Fibroblast of lung (primary cell): ENCODE measurements at regions not wholly inside any gene's neighbourhood (a gene's known extent, or its start where the extent isn't known, plus 50 kb on each side); places are given as distances from the start of the nearest gene placed in this dataset.

Experiments used
- EZH2 ChIP-seq: IDR thresholded peaks from 2 replicates; pipeline ENCODE4 v1.5.1; 2012; ENCODE audit warnings: low read length, control low read depth, mild to moderate bottlenecking; ENCODE audit errors: missing control alignments
- TF ChIP-seq, protein P1 (sequence below), 2 donors: IDR thresholded peaks in 1 of 2; conservative IDR thresholded peaks in 1 of 2; 1 replicate in 1 of 2; 2 replicates in 1 of 2; pipeline ENCODE4 v1.5.1; 2011 to 2012; ENCODE audit warnings: low read length in 2 of 2, control low read depth in 1 of 2, inconsistent platforms in 1 of 2, low read depth in 1 of 2, mild to moderate bottlenecking in 1 of 2

DNA sequence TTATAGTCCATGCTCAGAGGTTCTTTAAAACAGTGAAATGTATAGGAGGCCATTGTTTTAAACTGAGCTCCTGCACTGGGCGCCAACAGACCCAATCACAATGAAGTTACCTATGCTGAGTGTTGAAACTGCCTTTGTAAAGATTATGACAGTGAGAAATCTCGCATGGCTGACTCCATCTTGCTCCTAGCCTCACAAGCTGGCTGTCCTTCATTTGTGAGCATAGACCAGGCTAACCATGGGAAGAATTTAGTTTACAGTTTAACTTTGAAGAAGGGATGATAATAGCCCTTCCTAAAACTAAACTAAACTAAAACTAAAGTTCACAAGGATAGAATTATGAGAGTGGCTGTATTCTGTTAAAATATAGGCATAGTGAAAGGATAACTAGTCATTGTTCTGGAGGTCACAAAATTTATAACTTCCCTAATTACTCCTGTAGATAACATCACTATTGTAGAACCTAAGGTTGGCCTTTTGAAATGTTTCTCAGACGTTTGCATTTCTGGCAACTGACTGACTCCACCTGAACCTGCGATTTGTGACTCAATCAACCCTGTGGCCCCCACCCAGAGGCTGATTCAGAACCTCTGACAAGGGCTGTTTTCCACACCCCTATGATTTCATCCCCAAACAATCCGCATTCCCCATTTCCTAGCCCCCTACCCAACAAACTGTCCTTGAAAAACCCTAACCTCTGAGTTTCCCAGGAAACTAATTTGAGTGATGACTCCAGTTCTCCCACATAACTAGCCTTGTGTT lies 59.1 kb downstream of the HMHB1 start:
- TF ChIP-seq, protein P1, sequence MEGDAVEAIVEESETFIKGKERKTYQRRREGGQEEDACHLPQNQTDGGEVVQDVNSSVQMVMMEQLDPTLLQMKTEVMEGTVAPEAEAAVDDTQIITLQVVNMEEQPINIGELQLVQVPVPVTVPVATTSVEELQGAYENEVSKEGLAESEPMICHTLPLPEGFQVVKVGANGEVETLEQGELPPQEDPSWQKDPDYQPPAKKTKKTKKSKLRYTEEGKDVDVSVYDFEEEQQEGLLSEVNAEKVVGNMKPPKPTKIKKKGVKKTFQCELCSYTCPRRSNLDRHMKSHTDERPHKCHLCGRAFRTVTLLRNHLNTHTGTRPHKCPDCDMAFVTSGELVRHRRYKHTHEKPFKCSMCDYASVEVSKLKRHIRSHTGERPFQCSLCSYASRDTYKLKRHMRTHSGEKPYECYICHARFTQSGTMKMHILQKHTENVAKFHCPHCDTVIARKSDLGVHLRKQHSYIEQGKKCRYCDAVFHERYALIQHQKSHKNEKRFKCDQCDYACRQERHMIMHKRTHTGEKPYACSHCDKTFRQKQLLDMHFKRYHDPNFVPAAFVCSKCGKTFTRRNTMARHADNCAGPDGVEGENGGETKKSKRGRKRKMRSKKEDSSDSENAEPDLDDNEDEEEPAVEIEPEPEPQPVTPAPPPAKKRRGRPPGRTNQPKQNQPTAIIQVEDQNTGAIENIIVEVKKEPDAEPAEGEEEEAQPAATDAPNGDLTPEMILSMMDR (conservative IDR thresholded peaks at IDR 0.05 in 1 of 2, IDR thresholded peaks at IDR 0.05 in 1 of 2; ENCODE audit: low read depth in 1 of 2, low read length in 2 of 2), result no peak
- no peak for TF ChIP-seq EZH2
